GM19351 (cell line): ENCODE measurements at regions not wholly inside any gene's neighbourhood (a gene's known extent, or its start where the extent isn't known, plus 50 kb on each side); places are given as distances from the start of the nearest gene placed in this dataset.

Source experiments
- ATAC-seq: cut with Tn5 transposase; IDR thresholded peaks from one replicate; pipeline ENCODE4 v1.9.1; 2021; ENCODE audit warnings: mild to moderate bottlenecking, moderate library complexity; ENCODE audit not compliant: unreplicated experiment

DNA sequence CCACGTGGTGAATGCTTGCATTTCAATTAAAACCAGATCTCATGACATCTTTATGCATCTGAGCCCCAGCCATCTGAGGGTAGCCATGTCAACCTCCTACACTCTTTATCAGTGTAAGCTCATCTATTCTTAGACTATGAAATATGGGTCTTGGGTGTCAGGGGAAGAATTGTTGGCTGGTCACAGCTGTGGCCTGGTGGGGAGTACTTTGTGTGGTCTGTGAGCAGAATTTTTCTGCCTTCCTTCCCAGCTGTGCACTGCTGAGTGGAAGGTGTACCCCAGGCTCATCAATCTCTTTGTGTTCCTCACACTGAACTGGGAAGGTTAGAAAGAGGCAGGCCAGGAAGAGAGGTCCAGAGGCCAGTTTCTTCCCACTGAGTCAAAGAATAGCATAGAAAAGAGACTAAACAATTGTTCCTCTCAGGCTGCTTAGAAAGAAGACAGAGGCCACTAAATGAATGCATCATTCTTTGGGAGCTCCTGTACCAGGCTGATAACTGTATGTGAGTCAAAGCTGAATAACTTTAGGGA is 202.7 kb upstream of the RGMB start:
- ATAC-seq = no peak

DNA sequence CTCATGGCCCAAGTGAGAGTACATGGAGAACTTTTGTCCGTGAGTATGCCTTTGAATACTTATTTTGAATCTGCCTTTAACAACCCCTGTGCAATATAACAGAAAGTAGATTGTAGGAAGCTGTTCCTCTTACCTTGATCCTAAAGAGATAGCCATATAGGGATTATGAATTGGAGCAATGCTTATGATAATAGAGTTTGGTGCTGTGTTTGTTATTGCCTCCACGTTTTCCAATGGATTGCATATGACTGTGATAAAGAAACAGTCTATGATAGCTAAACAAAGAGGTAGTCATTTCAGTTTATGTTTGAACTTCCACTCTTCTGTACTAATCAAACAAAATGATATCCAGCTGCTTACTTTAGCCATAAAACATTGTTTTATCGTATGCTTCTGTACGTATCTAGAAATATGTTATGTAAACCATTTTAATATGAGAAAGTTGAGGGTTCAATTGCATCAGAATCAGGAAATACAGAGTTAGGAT is 199.6 kb upstream of the RGMB start:
- no peak for ATAC-seq

DNA sequence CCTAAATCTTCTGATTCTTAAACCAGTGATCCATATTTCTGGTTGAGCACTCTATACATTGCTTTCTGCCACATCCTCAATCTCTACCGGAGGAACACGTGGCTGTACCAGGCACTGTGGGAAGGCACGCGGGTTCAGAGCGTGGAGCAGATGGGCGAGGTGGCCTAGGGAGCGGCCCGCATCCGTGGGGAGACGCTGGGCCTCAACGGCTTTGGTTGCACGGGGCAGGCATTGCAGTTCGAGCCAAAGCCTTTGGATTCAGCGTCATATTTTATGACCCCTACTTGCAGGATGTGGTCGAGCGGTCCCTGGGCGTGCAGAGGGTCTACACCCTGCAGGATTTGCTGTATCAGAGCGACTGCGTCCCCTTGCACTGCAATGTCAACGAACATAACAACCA is 197.2 kb upstream of the RGMB start:
- no peak for ATAC-seq

DNA sequence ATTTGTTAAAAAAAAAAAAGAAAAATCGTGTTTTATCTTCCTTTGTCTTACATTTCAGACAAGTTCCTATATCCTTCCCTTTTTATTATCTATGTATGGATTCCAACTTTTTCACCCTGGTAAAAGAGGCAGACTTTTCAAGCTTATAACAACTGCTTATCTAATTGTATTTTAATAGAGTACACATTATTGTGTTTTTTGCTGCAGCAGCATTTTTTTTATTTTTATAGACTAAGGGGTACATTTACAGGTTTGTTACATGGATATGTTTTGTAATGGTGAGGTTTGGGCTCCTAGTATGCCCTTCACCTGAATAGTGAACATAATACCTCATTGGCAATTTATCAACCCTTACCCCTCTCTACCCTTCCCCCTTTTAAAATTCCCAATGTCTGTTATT is 195.0 kb upstream of the RGMB start:
- ATAC-seq = no peak

DNA sequence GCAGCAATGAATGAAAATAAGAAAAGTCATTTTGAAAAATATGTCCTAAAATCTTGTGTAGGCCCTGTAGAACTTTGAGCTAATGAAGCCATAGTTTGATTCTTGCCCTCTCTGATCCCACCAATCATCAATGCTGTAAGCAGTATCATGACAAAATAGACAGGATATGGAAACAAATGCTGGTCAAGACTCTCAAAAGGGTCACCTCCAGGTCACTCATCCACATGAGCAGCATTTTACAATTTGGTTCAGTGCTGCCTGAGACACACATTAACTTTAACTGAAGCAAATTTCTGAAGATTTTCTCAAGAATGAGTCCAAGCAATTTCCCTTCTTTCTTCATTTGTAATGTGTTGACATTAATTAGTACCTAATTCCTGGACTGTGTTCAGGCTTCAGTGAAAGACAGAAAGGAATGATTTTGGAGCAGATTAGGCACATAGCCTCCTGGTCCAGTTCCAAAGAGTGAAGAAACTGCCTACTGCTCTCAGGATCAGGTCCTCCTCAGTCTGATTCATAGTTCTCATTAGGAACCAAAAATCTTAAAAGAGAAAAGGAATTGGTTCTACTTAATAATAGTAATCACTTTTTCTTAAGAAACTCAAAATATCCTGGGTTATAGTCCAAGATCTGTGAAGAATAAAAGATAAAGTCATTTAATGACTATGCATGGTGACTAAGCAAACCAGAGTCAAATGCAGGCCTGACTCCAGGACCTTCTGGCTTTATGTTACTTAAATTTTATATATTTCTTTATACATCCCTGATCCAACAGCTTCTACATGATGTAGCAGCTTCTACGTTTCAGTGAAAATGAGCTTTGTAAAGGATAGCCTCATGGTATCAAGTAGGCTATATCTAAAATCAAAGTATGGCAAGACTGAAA is 192.1 kb upstream of the RGMB start:
- ATAC-seq = no peak

DNA sequence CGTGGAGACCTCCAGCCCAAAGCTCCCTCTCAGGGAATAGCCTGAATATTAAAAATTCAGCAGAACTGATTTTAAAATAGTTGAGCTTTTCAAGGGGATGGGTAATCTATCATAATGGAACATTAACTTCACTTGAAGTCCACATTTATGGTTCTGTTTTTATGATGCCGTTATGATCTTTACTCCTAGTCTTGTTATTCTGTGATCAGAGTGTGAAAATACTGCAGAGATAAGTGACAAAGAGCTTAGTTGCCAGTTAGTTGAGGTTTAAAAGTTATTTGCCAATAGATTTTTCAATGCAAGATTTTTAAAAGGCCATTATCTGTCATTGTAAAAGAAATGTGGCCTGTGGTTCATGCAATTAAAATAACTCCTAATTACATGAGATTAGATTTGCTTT is 189.9 kb upstream of the RGMB start:
- ATAC-seq = no peak

DNA sequence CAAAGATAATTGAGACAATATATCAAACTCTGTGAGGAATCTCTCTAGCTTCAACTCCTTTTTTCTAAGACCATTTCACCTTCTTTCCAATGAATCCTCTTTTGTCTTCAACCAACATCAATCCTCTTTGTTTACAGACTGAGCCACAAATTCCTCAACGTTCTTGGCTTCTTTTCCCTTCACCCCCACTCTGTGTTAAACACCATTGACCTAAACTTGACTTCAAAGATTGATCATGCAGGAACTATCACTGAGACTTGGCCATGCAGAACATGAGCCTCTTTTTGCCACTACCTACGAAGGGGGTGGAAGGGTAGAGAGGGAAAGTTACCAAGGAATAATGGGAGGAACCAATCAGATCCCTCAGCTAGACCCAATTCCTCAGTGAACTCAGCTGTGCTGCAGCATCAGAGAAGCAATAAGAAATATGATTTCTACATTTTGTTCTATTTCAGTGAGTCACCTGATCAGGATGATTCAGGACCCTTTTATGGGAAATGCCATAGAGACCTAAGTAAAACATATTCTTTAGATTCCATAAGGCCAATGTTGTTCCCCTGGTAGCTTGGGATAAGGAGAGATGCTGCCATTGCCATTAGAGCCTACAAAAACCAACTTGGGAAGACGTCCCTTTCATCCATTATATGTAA is 187.7 kb upstream of the RGMB start:
- ATAC-seq = no peak

DNA sequence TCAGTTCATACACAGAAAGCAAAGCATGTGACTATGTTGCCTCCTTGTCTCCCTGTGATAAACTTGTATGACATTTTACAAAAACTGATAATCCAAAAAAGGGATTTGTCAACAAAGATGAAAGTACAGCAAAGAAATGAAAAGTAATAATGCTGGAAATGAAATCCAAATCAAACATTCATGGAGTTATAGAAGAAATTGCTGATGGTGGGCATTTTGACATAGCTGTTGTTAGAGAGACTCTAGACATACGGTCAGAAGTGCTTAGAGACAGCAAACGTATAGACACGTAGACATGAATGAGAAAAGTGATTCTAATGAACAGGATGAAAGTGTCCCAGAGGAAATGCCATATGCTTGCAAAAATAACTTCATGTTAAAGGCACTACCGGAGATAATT is 186.9 kb upstream of the RGMB start:
- no peak for ATAC-seq

DNA sequence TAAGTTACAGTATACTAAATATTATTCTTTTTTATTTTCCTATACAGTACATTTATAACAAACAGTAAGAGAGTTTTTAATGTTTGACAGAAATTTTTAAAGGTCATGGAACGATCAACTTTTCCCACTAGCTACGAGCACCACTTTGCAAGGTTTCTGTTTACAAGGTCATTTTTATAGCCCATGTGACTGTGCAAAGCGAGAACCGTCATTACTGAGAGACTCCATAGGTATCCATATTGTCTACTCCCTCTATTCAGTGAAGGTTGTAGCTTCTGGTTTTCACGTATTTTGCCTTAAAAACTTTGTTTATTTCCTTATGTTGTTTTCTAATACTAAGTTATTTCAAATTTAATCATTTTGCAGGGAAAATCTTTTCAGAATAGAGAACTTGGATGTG is 186.3 kb upstream of the RGMB start:
- no peak for ATAC-seq

DNA sequence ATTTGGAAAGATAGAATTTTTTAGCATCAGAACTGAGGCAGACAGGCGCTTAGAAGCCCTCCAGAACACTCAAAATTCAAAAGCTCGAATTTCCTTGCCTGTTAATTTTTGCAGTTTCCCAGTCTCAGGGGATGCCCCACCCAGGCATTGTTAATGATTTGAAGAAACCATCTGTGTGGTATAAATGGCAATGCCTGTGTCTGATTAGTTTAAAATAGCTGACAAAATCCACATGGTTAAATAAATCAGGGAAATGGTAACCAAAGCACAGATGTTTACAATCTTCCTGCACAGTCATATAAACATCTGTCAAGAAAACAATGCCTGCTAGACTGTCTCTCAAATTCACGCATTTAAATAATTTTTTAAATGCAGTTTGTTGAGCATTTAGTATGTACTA is 185.2 kb upstream of the RGMB start:
- no peak for ATAC-seq

DNA sequence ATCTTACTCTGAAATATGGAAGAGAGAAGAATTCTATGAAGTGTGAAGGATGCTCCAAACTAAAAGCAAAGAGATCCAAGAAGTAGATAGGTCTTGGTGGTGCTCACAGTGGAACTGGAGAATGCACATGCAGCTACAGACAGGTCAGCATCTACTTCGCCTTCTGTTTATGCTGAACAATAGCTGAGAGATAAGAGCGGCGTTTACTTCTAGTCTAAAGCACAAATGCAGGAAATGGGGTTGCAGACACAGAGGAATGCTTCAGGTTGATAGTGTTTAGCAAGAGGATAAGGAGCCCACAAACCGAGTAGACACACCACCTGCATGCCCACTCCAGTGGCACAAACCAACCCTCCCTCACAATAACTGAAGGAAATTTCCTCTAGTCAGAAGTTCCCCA is 180.0 kb upstream of the RGMB start:
- ATAC-seq = no peak

DNA sequence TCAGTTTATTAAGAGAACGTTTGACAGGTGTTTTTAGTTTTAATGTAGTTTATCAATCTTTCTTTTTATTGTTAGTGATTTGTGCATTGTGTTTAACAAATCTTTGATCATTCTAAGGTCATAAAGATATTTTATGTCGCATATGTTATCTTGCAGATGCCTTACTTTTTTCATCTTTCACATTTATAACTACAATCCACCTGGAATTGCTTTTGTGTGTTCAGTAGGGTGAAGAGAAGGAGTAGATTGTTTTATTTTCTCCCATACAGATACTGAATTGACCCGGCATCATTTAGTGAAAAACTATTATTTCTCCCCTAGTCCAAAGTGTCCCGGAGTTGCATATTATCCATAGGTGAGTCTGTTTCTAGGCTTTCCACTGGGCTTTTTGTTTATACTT is 179.4 kb upstream of the RGMB start:
- ATAC-seq = no peak

DNA sequence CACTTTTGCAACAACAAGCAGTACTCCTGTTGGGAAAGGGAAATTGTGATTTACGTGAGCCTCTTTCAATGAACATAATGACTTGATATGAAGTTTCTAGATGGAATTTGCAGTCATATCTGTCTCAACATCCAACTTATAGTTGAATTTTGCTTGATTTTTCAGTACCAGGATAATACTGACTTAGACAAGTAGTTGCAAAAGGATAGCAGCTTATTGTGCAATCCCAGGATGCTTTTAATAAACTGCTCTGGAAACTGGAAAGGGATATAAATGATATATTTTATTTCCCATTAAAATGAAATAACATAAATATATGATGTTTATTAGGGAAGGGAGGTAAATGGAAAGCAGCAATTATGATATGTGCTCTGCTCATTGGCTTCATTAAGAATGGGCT is 174.4 kb upstream of the RGMB start:
- no peak for ATAC-seq

DNA sequence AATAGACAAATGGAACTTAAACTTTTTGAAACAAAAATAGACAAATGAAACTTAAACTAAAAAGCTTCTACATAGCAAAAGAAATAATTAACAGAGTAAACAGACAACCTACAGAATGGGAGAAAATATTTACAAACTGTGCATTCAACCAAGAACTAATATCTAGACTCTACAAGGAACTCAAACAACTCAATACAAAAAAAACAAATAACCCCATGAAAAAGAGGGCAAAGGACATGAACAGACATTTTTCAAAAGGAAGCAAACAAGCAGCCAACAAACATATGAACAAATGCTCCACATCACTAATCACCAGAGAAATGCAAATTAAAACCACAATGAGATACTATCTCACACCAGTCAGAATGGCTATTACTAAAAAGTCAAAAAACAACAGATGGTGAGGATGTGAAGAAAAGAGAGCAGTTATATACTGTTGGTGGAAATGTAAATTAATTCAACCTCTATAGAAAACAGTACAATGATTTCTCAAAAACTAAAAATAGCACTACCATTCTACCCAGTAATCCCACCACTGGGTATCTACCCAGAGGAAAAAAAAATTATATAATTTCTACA is 170.8 kb upstream of the RGMB start:
- no peak for ATAC-seq

DNA sequence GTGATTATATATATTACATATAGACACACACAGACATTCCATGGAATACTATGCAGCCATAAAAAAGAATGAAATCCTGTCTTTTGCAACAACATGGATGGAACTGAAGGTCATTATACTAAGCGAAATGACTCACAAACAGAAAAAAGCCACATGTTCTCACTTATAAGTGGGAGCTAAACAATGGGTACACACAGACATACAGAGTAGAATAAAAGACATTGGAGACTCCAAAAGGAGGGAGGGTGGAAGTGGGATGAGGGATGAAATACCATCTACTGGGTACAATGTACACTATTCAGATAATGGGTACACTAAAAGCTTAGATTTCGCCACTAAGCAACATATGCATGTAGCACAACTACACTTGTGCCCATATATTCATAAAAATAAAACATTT is 170.0 kb upstream of the RGMB start:
- no peak for ATAC-seq

DNA sequence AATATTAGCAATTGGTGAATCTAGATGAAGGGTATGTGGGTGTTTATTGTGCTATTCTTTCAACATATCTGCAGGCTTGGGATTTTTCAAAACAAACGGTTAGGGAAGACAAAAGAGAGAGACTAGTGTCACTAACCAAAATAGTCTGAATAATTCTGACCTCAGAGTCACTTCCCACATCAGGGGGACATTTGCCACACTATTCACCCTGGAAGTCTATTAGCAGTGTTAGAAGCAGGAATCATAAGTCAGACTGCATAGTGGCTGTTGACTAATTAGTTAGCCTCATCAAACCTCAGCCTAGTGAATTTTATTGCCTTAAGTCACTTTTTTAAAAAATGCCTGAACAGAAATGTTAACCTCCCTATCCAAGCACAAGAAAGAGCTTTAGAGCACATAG is 169.2 kb upstream of the RGMB start:
- no peak for ATAC-seq

DNA sequence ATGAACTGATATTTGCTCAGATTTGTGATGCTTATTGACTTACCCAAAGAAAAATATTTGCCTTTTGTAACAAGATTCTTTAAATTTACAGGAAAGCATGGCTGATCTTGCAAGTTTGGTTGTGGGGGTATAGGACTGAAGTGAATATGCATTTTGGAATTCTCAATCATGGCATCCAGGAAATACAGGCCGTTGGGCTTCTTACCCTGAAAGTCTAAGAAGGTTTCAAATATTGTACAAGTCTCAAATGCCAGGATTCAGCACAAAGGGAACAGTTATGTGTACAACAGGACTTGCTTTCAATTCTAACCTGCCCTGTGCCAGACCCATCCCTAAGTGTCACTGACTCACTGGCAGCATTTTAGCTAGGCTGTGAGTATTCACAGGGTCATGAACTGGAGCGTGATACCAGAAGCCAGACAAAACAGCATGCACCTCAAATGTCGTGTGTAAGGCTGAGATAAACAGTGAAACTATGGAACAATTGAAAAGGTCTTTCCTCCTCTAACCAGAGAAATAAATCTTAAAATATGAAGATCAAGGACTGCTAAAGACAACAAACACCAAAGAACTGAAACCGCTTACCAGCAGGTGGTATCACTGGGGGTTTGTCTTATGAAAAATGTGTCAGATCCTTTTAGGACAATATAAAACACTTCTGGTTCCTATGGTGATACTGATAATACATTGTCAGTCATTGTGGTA is 168.6 kb upstream of the RGMB start:
- ATAC-seq = no peak

DNA sequence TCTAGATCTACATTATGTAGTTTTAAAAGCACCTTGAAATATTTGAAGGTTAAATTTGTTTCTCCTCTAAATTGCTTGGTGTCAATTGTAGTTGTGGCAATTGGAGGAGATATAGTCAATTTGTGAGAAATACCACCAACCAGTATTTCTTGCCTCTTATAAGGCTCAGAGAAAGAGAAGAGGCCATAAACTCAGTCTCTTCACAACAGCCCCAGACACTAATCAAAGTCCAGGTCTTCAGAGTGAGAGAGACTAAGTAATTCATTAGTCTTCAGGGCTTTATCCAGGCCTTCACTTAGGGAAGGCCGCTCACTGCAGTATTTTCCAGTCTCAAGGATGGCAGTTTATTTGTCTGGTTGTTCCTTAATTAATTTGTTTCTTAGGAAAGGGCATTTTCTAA is 168.0 kb upstream of the RGMB start:
- no peak for ATAC-seq

DNA sequence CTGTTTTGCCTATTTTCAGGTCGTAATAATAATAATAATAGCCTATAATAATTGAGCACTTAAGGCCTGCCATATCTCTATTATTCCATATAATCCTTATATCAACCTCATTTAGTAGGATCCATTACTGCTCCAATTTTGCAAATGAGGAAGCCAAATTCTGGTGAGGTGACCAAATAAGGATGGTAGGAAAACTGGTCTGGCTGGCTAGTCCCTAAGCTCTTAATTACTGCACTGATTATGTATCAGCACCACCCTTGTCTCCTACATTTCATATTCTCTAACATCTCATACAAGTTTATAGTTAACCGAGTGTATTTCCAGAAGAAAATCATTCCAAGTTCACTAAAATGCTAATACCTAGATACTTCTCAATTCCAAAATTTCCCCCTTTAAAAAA is 166.5 kb upstream of the RGMB start:
- ATAC-seq = no peak

DNA sequence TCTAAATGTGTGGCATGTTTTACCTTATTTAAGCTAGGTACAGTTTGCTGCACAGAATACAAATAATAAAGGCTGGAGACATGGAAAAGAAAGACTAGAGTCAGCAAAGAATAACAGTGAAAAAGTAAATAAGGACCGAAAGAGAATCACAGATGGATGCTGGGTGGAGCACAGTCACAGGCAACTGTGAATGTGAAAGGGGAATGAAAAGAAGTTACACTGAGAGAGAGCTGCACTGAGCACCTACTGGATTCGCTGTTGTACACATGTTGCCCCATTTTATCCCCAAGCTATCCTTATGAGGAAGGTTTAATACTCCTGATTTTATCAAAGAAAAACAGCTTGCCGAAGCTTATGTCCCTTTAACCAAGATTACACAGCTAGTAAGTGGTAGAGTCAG is 165.4 kb upstream of the RGMB start:
- ATAC-seq = no peak

DNA sequence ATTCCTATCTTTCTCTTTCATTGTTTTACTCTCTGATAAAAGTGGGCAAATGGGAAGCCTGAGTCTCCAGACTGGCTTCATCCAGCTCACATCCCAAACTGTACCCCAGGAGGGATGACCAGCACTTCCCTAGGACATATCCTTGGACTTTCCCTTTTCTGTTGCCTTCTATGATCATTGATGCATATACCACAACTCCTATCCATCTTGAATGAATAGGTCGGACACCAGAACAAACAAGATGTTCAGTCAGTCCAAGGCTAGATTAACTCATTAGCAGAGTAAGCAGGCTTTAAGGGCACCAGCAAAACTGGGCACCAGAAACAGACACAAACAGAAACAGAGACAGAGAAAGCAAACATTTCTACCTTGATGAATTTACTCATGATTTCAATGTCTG is 159.1 kb upstream of the RGMB start:
- no peak for ATAC-seq
